ENCODE measurements at regions not wholly inside any gene's neighbourhood (a gene's known extent, or its start where the extent isn't known, plus 50 kb on each side); places are given as distances from the start of the nearest gene placed in this dataset.

- Histone ChIP-seq H3K9me3 (ENCODE audit: control insufficient read depth in 4 of 4, insufficient read depth in 3 of 4, low read length in 3 of 4) (no peaks in the 10 kb centered on the region), H3K4me1 (ENCODE audit: control insufficient read depth in 5 of 5, insufficient read depth in 5 of 5, low read length in 5 of 5) (no peaks in the 10 kb centered on the region), H3K27ac (ENCODE audit: low read depth in 1 of 2, low read length in 1 of 2) (no peak overlapping the region), H3K4me3 (no peak overlapping the region), H3K27me3 (ENCODE audit: control insufficient read depth in 3 of 3, insufficient read depth in 3 of 3, low read length in 2 of 3) (no peaks in the 10 kb centered on the region), H3K36me3 (ENCODE audit: control insufficient read depth in 4 of 4, insufficient read depth in 4 of 4, low read length in 4 of 4) (no peaks in the 10 kb centered on the region), H3K9ac (ENCODE audit: insufficient read depth in 1 of 2, low read length in 2 of 2) (no peak overlapping the region)
- WGBS, 2 donors: 0 to 44% methylated on average over 1 of the region's 1 CpG
- ATAC-seq (ENCODE audit: insufficient read depth, low FRiP score): no peak
- DNase-seq: no peak
- TF ChIP-seq CTCF (IDR thresholded peaks at IDR 0.05; ENCODE audit: control extremely low read depth, extremely low read depth): no peak
Measured at GRCh38 chr4:177841258-177841657, 399.0 kb upstream of the AGA start.

- H3K27ac ChIP-seq (ENCODE audit: low read depth in 1 of 2, low read length in 1 of 2): no peak overlapping the region
- no peaks in the 10 kb centered on the region for H3K4me1 ChIP-seq (ENCODE audit: control insufficient read depth in 5 of 5, insufficient read depth in 5 of 5, low read length in 5 of 5)
- ATAC-seq (ENCODE audit: insufficient read depth, low FRiP score) (no peak), DNase-seq (no peak)
- no peak overlapping the region for H3K9ac ChIP-seq (ENCODE audit: insufficient read depth in 1 of 2, low read length in 2 of 2)
- WGBS, 2 donors: 91% methylated on average over 8 of the region's 8 CpGs
- no peaks in the 10 kb centered on the region for H3K9me3 ChIP-seq (ENCODE audit: control insufficient read depth in 4 of 4, insufficient read depth in 3 of 4, low read length in 3 of 4)
- H3K4me3 ChIP-seq: no peak overlapping the region
- TF ChIP-seq CTCF (IDR thresholded peaks at IDR 0.05; ENCODE audit: control extremely low read depth, extremely low read depth): no peak
- H3K36me3 ChIP-seq (ENCODE audit: control insufficient read depth in 4 of 4, insufficient read depth in 4 of 4, low read length in 4 of 4): no peaks in the 10 kb centered on the region
- H3K27me3 ChIP-seq (ENCODE audit: control insufficient read depth in 3 of 3, insufficient read depth in 3 of 3, low read length in 2 of 3): no peaks in the 10 kb centered on the region
Measured at GRCh38 chr4:177853229-177853628, 411.0 kb upstream of the AGA start.

GRCh38 chr4:177855507-177856197, 413.4 kb upstream of the AGA start:
- DNase-seq: no peak
- no peak for ATAC-seq (ENCODE audit: insufficient read depth, low FRiP score)
- 54 to 62% methylated on average over 5 of the region's 5 CpGs for WGBS, 2 donors
- no peak overlapping the region for H3K9ac ChIP-seq (ENCODE audit: insufficient read depth in 1 of 2, low read length in 2 of 2)
- H3K36me3 ChIP-seq (ENCODE audit: control insufficient read depth in 4 of 4, insufficient read depth in 4 of 4, low read length in 4 of 4): no peaks in the 10 kb centered on the region
- H3K4me1 ChIP-seq (ENCODE audit: control insufficient read depth in 5 of 5, insufficient read depth in 5 of 5, low read length in 5 of 5): no peaks in the 10 kb centered on the region
- no peak for TF ChIP-seq CTCF (IDR thresholded peaks at IDR 0.05; ENCODE audit: control extremely low read depth, extremely low read depth)
- H3K27ac ChIP-seq (ENCODE audit: low read depth in 1 of 2, low read length in 1 of 2): no peak overlapping the region
- H3K27me3 ChIP-seq (ENCODE audit: control insufficient read depth in 3 of 3, insufficient read depth in 3 of 3, low read length in 2 of 3): no peaks in the 10 kb centered on the region
- no peaks in the 10 kb centered on the region for H3K9me3 ChIP-seq (ENCODE audit: control insufficient read depth in 4 of 4, insufficient read depth in 3 of 4, low read length in 3 of 4)
- no peak overlapping the region for H3K4me3 ChIP-seq

- Histone ChIP-seq H3K36me3 (ENCODE audit: control insufficient read depth in 4 of 4, insufficient read depth in 4 of 4, low read length in 4 of 4) (no peaks in the 10 kb centered on the region), H3K27ac (ENCODE audit: low read depth in 1 of 2, low read length in 1 of 2) (no peak overlapping the region), H3K9ac (ENCODE audit: insufficient read depth in 1 of 2, low read length in 2 of 2) (no peak overlapping the region), H3K9me3 (ENCODE audit: control insufficient read depth in 4 of 4, insufficient read depth in 3 of 4, low read length in 3 of 4) (peaks cover 0 to 5% (median 0%) of the 10 kb centered on the region in 4 donors), H3K27me3 (ENCODE audit: control insufficient read depth in 3 of 3, insufficient read depth in 3 of 3, low read length in 2 of 3) (no peaks in the 10 kb centered on the region), H3K4me1 (ENCODE audit: control insufficient read depth in 5 of 5, insufficient read depth in 5 of 5, low read length in 5 of 5) (peaks cover 0 to 3% (median 0%) of the 10 kb centered on the region in 5 donors), H3K4me3 (no peak overlapping the region)
- TF ChIP-seq CTCF (IDR thresholded peaks at IDR 0.05; ENCODE audit: control extremely low read depth, extremely low read depth): no peak
- DNase-seq (no peak), ATAC-seq (ENCODE audit: insufficient read depth, low FRiP score) (no peak)
Measured at GRCh38 chr4:177860171-177860570, 417.9 kb upstream of the AGA start.
